Pancreas (tissue), 10 donors: ENCODE measurements at regions not wholly inside any gene's neighbourhood (a gene's known extent, or its start where the extent isn't known, plus 50 kb on each side); places are given as distances from the start of the nearest gene placed in this dataset.

ENCODE experiments used
- ATAC-seq, 4 donors: fragments of 200-7000 bp; cut with Tn5 transposase; one replicate each; pipeline versions ENCODE4 v1.8.0 to v1.9.1; 2020; ENCODE audit warnings: mild to moderate bottlenecking in 4 of 4, moderate library complexity in 4 of 4
- DNase-seq, 6 donors: peaks; one replicate each; pipeline ENCODE4 v3.0.0-alpha.2; 2020
- FAIRE-seq: peaks from 2 replicates; lab custom pipeline; 2012; peaks lifted over from hg19 to GRCh38; lab: Jason Lieb, UNC
- H3K27ac ChIP-seq, 4 donors: fragments of 200-600 bp; sonication (generic); 1 replicate in 3 of 4; 2 replicates in 1 of 4; pipeline versions ENCODE4 v1.5.0 to v1.8.0; 2020
- H3K27me3 ChIP-seq, 4 donors: fragments of 200-600 bp; one replicate each; pipeline ENCODE4 v1.8.0; 2021
- H3K36me3 ChIP-seq, 3 donors: fragments of 200-600 bp; sonication (generic) in 1 of 3; one replicate each; pipeline versions ENCODE4 v1.5.0 to v1.8.0; 2020 to 2021
- H3K4me1 ChIP-seq, 3 donors: fragments of 200-600 bp; one replicate each; pipeline ENCODE4 v1.8.0; 2021
- H3K4me3 ChIP-seq, 4 donors: fragments of 200-600 bp; sonication (generic) in 2 of 4; one replicate each; pipeline versions ENCODE4 v1.5.0 to v1.8.0; 2020 to 2021
- H3K9me3 ChIP-seq, 4 donors: fragments of 200-600 bp; one replicate each; pipeline ENCODE4 v1.8.0; 2021
- WGBS, 2 donors: extraction: QIAGEN DNeasy Blood & Tissue Kit; methylation state at CpG; one replicate each; pipeline ENCODE4 v1.1.7; 2013; 5-methylcytosine and 5-hydroxymethylcytosine counted together
- intact Hi-C, 3 donors: fragments of 100-400 bp; cut with DNase I; formaldehyde crosslinking; loops; one replicate each; pipeline versions ENCODE4 v1.11.1 to v1.14.2; 2022
- TF ChIP-seq, protein P1 (sequence below), 4 donors: fragments of 200-600 bp; sonication (generic) in 3 of 4; IDR thresholded peaks; one replicate each; pipeline versions ENCODE4 v1.5.0 to v1.8.0; 2021; ENCODE audit warnings: antibody characterized with exemption in 4 of 4
- donor health status: healthy with polysubstance abuse.
- donor health status: DM: no; HTN: no; CAD: no; lungs with moderate emphysema.
- donor health status: DM: no; HTN: no; CAD: no.
- donor health status: control.
- donor health status: control.
- donor health status: Bipolar disorder and iron deficiency.
- donor health status: DM: yes; HTN: yes; CAD: no.
- donor health status: DM: no; HTN: no; CAD: no.
- donor health status: DM: no; HTN: no; CAD: no.
- donor health status: DM: yes; HTN: yes; CAD: no.

DNA sequence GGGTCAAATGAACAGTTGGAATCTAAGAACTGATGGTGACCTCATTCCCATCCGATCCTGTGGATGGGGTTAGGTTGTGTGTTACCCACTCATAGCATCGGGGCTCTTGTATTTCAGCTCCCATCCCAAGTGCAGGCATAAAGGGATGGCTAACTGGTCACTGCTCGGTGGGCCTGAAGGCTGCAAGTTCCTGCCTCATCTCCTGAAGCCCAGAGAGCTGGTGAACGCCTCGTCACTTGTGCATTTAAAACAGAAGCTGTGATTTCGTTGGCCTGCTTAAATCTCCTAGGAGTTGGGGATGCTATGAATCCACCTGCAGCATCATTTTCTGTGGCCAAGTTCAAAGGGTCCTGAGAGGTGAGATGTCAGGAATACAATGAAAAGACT, 477.0 kb downstream of the TBC1D22A start:
- no peak for FAIRE-seq
- 65 to 71% methylated on average over 6 of the region's 6 CpGs for WGBS, 2 donors

DNA sequence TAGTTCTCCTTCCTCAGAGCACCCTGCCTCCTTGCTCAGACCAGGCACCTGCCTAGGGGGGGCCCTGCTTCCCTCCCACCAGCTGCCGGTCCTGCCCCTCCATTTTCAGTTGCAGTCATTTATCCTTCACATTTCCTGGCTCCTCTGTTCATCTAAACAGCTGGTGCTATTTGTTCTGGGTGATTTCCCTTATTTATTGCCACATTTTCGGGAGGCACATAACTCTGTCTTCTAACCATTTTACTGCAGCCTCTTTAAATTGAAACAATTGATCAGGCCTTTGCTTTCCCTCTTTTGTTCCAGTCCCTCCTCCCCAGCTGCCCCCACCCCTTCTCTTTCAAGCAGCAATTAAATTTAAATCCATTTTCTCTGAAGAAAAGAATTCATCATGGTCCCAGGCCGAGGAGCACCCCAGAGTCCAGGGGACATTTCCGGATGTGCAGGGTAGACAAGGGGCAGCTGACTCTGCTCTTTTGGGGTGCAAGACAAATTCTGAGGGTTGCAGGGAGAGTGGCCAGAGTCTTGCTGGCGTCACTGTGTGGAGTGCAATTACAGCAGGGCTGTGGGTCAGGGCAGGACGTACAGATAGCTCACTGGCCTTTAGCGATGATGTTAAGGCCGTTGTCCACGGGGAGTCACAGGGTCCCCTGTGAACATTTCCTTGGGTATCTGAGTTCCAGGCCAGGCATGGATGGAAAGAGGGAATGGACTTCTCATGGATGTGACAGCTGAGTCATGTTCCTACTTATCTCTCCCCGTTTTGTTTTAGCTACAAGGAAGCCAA, 476.4 kb downstream of the TBC1D22A start:
- TF ChIP-seq, protein P1, sequence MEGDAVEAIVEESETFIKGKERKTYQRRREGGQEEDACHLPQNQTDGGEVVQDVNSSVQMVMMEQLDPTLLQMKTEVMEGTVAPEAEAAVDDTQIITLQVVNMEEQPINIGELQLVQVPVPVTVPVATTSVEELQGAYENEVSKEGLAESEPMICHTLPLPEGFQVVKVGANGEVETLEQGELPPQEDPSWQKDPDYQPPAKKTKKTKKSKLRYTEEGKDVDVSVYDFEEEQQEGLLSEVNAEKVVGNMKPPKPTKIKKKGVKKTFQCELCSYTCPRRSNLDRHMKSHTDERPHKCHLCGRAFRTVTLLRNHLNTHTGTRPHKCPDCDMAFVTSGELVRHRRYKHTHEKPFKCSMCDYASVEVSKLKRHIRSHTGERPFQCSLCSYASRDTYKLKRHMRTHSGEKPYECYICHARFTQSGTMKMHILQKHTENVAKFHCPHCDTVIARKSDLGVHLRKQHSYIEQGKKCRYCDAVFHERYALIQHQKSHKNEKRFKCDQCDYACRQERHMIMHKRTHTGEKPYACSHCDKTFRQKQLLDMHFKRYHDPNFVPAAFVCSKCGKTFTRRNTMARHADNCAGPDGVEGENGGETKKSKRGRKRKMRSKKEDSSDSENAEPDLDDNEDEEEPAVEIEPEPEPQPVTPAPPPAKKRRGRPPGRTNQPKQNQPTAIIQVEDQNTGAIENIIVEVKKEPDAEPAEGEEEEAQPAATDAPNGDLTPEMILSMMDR (IDR thresholded peaks at IDR 0.05): no peak
- Histone ChIP-seq H3K27me3 (no peaks in the 10 kb centered on the region), H3K27ac (no peak overlapping the region), H3K36me3 (no peaks in the 10 kb centered on the region), H3K4me1 (no peaks in the 10 kb centered on the region), H3K4me3 (no peak overlapping the region), H3K9me3 (no peaks in the 10 kb centered on the region)
- 66 to 67% methylated on average over 10 of the region's 10 CpGs for WGBS, 2 donors
- no peak for FAIRE-seq
- intact Hi-C loops: no loop called here
- no peak for ATAC-seq
- DNase-seq: no peak

More for the DNA sequence above, 477.0 kb downstream of the TBC1D22A start:
- Histone ChIP-seq H3K27ac (no peak overlapping the region), H3K9me3 (no peaks in the 10 kb centered on the region), H3K36me3 (no peaks in the 10 kb centered on the region), H3K4me1 (no peaks in the 10 kb centered on the region), H3K4me3 (no peak overlapping the region), H3K27me3 (no peaks in the 10 kb centered on the region)
- ATAC-seq: no peak
- no peak for DNase-seq
- intact Hi-C loops: no loop called here
- TF ChIP-seq, protein P1 (IDR thresholded peaks at IDR 0.05): no peak

DNA sequence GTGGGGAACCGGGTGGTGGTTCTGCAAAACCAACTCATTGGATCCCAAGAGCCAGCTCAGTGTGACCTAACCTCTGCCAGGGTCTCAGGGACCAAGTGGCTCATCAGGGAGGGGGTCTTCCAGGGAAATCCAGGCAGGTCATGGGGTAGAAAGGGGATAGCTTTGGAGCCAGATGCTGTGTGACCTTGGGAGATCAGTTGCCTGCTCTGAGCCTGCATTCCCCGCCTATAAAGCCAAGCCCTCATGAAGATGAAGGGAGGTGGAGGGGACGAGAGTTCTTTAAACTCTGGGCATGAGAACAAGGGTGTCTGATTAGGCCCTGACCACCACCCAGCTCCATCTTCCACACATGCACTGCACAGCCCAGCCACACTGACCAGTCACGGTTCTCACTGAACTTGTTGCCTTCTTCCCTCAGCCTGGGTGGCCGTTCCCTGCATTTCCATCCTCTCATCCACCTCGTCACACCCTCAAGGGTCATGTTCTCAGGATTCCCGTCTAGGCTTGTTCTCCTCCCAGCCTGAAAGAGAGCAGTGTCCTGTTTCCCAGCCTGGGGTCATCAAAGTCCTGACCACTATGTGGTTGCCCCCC, 475.5 kb downstream of the TBC1D22A start:
- intact Hi-C loops: no loop called here

DNA sequence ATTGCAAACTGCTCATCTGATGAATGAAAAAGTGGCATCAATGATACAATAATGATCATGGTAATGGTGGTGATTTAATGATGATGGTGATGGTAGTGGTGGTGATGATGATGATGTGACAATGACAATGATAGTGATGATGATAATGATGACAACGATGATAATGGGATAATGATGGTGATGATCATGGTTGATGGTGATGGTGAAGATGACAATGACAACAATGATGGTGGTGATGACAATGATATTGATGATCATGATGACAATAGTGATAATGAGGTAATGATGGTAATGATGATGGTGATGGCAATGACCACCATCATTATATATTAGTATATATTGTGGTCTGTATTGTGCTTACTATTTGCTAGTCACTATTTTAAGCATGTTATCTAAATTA, 474.3 kb downstream of the TBC1D22A start:
- H3K36me3 ChIP-seq: no peaks in the 10 kb centered on the region
- intact Hi-C loops: no loop called here
- no peak for DNase-seq
- FAIRE-seq: no peak
- no peaks in the 10 kb centered on the region for H3K9me3 ChIP-seq
- ATAC-seq: no peak
- H3K27ac ChIP-seq: no peak overlapping the region
- no peaks in the 10 kb centered on the region for H3K27me3 ChIP-seq
- 64 to 87% methylated on average over 1 of the region's 1 CpG for WGBS, 2 donors
- TF ChIP-seq, protein P1 (IDR thresholded peaks at IDR 0.05): no peak
- H3K4me3 ChIP-seq: no peak overlapping the region
- no peaks in the 10 kb centered on the region for H3K4me1 ChIP-seq

More for the DNA sequence above, 475.5 kb downstream of the TBC1D22A start:
- Histone ChIP-seq H3K9me3 (no peaks in the 10 kb centered on the region), H3K36me3 (no peaks in the 10 kb centered on the region), H3K4me3 (no peak overlapping the region), H3K27me3 (no peaks in the 10 kb centered on the region), H3K27ac (no peak overlapping the region), H3K4me1 (no peaks in the 10 kb centered on the region)
- DNase-seq: no peak
- no peak for FAIRE-seq
- no peak for ATAC-seq
- WGBS, 2 donors: 65 to 82% methylated on average over 7 of the region's 7 CpGs
- TF ChIP-seq, protein P1 (IDR thresholded peaks at IDR 0.05): no peak

DNA sequence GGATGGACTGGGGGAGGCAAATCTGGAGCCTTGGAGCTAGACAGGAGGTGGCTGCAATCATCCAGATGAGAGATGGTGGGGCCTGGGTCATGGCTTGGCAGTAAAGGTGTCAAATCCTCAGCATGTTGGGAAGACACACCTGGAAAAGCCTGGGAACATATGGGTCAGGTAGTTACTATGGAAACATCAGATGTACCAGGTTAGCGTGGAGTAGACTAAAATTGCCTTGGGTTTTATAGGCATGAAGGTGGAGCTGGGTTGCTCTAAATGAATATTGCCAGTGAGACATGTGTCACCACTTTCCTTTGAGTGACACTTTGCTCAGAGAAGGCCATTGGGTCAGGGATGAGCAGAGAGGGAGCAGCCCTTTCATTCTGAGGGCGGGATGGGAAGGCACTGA, 473.7 kb downstream of the TBC1D22A start:
- Histone ChIP-seq H3K27me3 (no peaks in the 10 kb centered on the region), H3K9me3 (no peaks in the 10 kb centered on the region), H3K36me3 (no peaks in the 10 kb centered on the region), H3K4me1 (no peaks in the 10 kb centered on the region), H3K4me3 (no peak overlapping the region), H3K27ac (no peak overlapping the region)
- DNase-seq: no peak
- no peak for ATAC-seq
- intact Hi-C loops: no loop called here
- 62 to 68% methylated on average over 2 of the region's 2 CpGs for WGBS, 2 donors
- TF ChIP-seq, protein P1 (IDR thresholded peaks at IDR 0.05): no peak
- no peak for FAIRE-seq
